H9 (cell line): ENCODE measurements at regions not wholly inside any gene's neighbourhood (a gene's known extent, or its start where the extent isn't known, plus 50 kb on each side); places are given as distances from the start of the nearest gene placed in this dataset.

Experiments used
- DNase-seq: peaks from one replicate; pipeline ENCODE4 v3.0.0-alpha.2; 2017
- H2AFZ ChIP-seq: one replicate; pipeline ENCODE4 v1.6.1; 2013; ENCODE audit warnings: mild to moderate bottlenecking, low read length, control low read depth, moderate library complexity
- H2AK5ac ChIP-seq: 2 replicates; pipeline ENCODE4 v1.6.1; 2013; ENCODE audit warnings: low read length, control low read depth, mixed read lengths; ENCODE audit not compliant: insufficient read length
- H2BK120ac ChIP-seq: one replicate; pipeline ENCODE4 v1.6.1; 2013; ENCODE audit warnings: low read depth, mild to moderate bottlenecking, low read length, control low read depth, inconsistent platforms; ENCODE audit not compliant: poor library complexity, severe bottlenecking
- H2BK12ac ChIP-seq: 2 replicates; pipeline ENCODE4 v1.6.1; 2013; ENCODE audit warnings: low read length, control low read depth, mixed read lengths, low read depth; ENCODE audit not compliant: insufficient read length
- H2BK15ac ChIP-seq: 2 replicates; pipeline ENCODE4 v1.6.1; 2013; ENCODE audit warnings: low read depth, low read length, control low read depth
- H2BK20ac ChIP-seq: one replicate; pipeline ENCODE4 v1.6.1; 2013; ENCODE audit warnings: low read depth, mild to moderate bottlenecking, low read length, control low read depth, inconsistent platforms; ENCODE audit not compliant: poor library complexity, severe bottlenecking
- H2BK5ac ChIP-seq: 2 replicates; pipeline ENCODE4 v1.6.1; 2013; ENCODE audit warnings: low read length, control low read depth, mixed read lengths; ENCODE audit not compliant: insufficient read length
- H3K14ac ChIP-seq: 2 replicates; pipeline ENCODE4 v1.6.1; 2013; ENCODE audit warnings: low read length, control low read depth; ENCODE audit not compliant: insufficient read depth
- H3K18ac ChIP-seq: 2 replicates; pipeline ENCODE4 v1.6.1; 2013; ENCODE audit warnings: low read depth, mild to moderate bottlenecking, mixed read lengths, low read length, control low read depth; ENCODE audit not compliant: insufficient read length
- H3K23ac ChIP-seq: 2 replicates; pipeline ENCODE4 v1.6.1; 2013; ENCODE audit warnings: low read length, control low read depth, mixed read lengths, low read depth; ENCODE audit not compliant: insufficient read length
- H3K23me2 ChIP-seq: 2 replicates; pipeline ENCODE4 v1.6.1; 2013; ENCODE audit warnings: low read depth, mild to moderate bottlenecking, mixed read lengths, low read length, control low read depth; ENCODE audit not compliant: insufficient read length, poor library complexity, severe bottlenecking
- H3K27ac ChIP-seq: 2 replicates; pipeline ENCODE4 v1.5.1; 2013; ENCODE audit warnings: low read length, control low read depth, mixed read lengths, low read depth; ENCODE audit not compliant: insufficient read length
- H3K27me3 ChIP-seq: 2 replicates; pipeline ENCODE4 v1.6.1; 2013; ENCODE audit warnings: low read length, control low read depth, inconsistent platforms; ENCODE audit not compliant: insufficient read depth
- H3K4ac ChIP-seq: 2 replicates; pipeline ENCODE4 v1.6.1; 2013; ENCODE audit warnings: low read depth, mild to moderate bottlenecking, control low read depth, inconsistent platforms, low read length, moderate library complexity
- H3K4me1 ChIP-seq: 2 replicates; pipeline ENCODE4 v1.6.1; 2013; ENCODE audit warnings: low read length, control low read depth, inconsistent platforms; ENCODE audit not compliant: insufficient read depth
- H3K4me2 ChIP-seq: 2 replicates; pipeline ENCODE4 v1.6.1; 2013; ENCODE audit warnings: low read length, control low read depth, mixed read lengths; ENCODE audit not compliant: insufficient read length, insufficient read depth
- H3K56ac ChIP-seq: 2 replicates; pipeline ENCODE4 v1.6.1; 2013; ENCODE audit warnings: low read depth, mild to moderate bottlenecking, mixed read lengths, low read length, control low read depth; ENCODE audit not compliant: insufficient read length
- H3K79me1 ChIP-seq: 2 replicates; pipeline ENCODE4 v1.6.1; 2013; ENCODE audit warnings: low read depth, mild to moderate bottlenecking, moderate library complexity, low read length, control low read depth, inconsistent platforms; ENCODE audit not compliant: insufficient read depth, poor library complexity, severe bottlenecking
- H3K79me2 ChIP-seq: 2 replicates; pipeline ENCODE4 v1.6.1; 2013; ENCODE audit warnings: low read length, control low read depth, inconsistent platforms; ENCODE audit not compliant: insufficient read depth
- H3K9ac ChIP-seq: 2 replicates; pipeline ENCODE4 v1.6.1; 2013; ENCODE audit warnings: low read length, control low read depth, mixed read lengths; ENCODE audit not compliant: insufficient read length; ENCODE audit errors: extremely low read depth
- H3K9me3 ChIP-seq: one replicate; pipeline ENCODE4 v1.6.1; 2013; ENCODE audit warnings: low read depth, low read length, inconsistent platforms; ENCODE audit not compliant: control insufficient read depth
- H3T11ph ChIP-seq: one replicate; pipeline ENCODE4 v1.6.1; 2013; ENCODE audit warnings: mild to moderate bottlenecking, low read length, control low read depth, inconsistent platforms
- H4K20me1 ChIP-seq: one replicate; pipeline ENCODE4 v1.6.1; 2013; ENCODE audit not compliant: control insufficient read depth, insufficient read length, insufficient read depth
- H4K5ac ChIP-seq: 2 replicates; pipeline ENCODE4 v1.6.1; 2013; ENCODE audit warnings: low read depth, mild to moderate bottlenecking, mixed read lengths, low read length, control low read depth; ENCODE audit not compliant: insufficient read length
- H4K8ac ChIP-seq: replicated peaks from 2 replicates; pipeline ENCODE4 v1.6.1; 2013; ENCODE audit warnings: low read length, control low read depth, mixed read lengths, low read depth; ENCODE audit not compliant: insufficient read length
- H4K91ac ChIP-seq: 2 replicates; pipeline ENCODE4 v1.6.1; 2013; ENCODE audit warnings: low read depth, mild to moderate bottlenecking, moderate library complexity, mixed read lengths, low read length, control low read depth; ENCODE audit not compliant: insufficient read length
- H3K27ac Mint-ChIP-seq, 3 experiments: 2 replicates in 2 of 3; 3 replicates in 1 of 3; pipeline ENCODE4 v1.8.0; 2020 to 2021; ENCODE audit warnings: mixed read lengths in 3 of 3, mild to moderate bottlenecking in 1 of 3, moderate library complexity in 1 of 3
- H3K27me3 Mint-ChIP-seq: 2 replicates; pipeline ENCODE4 v1.8.0; 2021; ENCODE audit warnings: low read depth, mild to moderate bottlenecking, moderate library complexity, mixed read lengths
- H3K36me3 Mint-ChIP-seq, 3 experiments: 2 replicates in 2 of 3; 3 replicates in 1 of 3; pipeline ENCODE4 v1.8.0; 2020 to 2021; ENCODE audit warnings: low read depth in 3 of 3, mixed read lengths in 3 of 3; ENCODE audit not compliant: insufficient read depth in 1 of 3
- H3K4me1 Mint-ChIP-seq, 2 experiments: 2 replicates each; pipeline ENCODE4 v1.8.0; 2020; ENCODE audit warnings: mixed read lengths in 2 of 2
- H3K4me3 Mint-ChIP-seq, 2 experiments: 2 replicates in 1 of 2; 3 replicates in 1 of 2; pipeline ENCODE4 v1.8.0; 2020 to 2021; ENCODE audit warnings: mild to moderate bottlenecking in 2 of 2, mixed read lengths in 2 of 2, moderate library complexity in 1 of 2
- H3K9me3 Mint-ChIP-seq, 2 experiments: 2 replicates in 1 of 2; 3 replicates in 1 of 2; pipeline ENCODE4 v1.8.0; 2020; ENCODE audit warnings: mild to moderate bottlenecking in 2 of 2, mixed read lengths in 2 of 2, moderate library complexity in 1 of 2
- CTCF ChIP-seq: fragments of 200-600 bp; sonication (generic); conservative IDR thresholded peaks from 3 replicates; pipeline ENCODE4 v1.8.0; 2021; ENCODE audit warnings: antibody characterized with exemption, mild to moderate bottlenecking
- WGBS: extraction: QIAGEN DNeasy Blood & Tissue Kit; methylation state at CpG from one replicate; pipeline ENCODE4 v1.1.7; 2013; ENCODE audit warnings: missing lambda C conversion rate, low lambda C conversion rate, mixed read lengths; ENCODE audit not compliant: insufficient read length; ENCODE audit errors: extremely low coverage; 5-methylcytosine and 5-hydroxymethylcytosine counted together

- Histone ChIP-seq H3T11ph (no peak overlapping the region), H2BK15ac (no peak overlapping the region), H2AFZ (no peak overlapping the region), H3K27ac (no peak overlapping the region), H3K4me1 (no peaks in the 10 kb centered on the region), H3K4me2 (no peak overlapping the region), H3K27me3 (no peaks in the 10 kb centered on the region), H3K56ac (no peak overlapping the region), H4K20me1 (no peaks in the 10 kb centered on the region), H3K4ac (no peak overlapping the region), H3K9me3 (no peaks in the 10 kb centered on the region), H4K8ac (no peak overlapping the region), H2BK5ac (no peak overlapping the region), H3K9ac (no peak overlapping the region), H2BK20ac (no peak overlapping the region), H4K5ac (no peak overlapping the region), H3K23ac (no peak overlapping the region), H3K23me2 (no peaks in the 10 kb centered on the region), H2BK120ac (no peak overlapping the region), H4K91ac (no peak overlapping the region), H2BK12ac (no peak overlapping the region), H3K18ac (no peak overlapping the region), H2AK5ac (no peak overlapping the region), H3K79me1 (no peaks in the 10 kb centered on the region), H3K79me2 (no peaks in the 10 kb centered on the region), H3K14ac (no peak overlapping the region)
- 0 out of 7 replicates have a peak overlapping the region, but pooled peaks of 1 of the 3 experiments have one; percentile 24 for H3K27ac Mint-ChIP-seq
- no peak overlapping the region for H3K4me3 Mint-ChIP-seq
- TF ChIP-seq CTCF = no peak
- H3K27me3 Mint-ChIP-seq = no peaks in the 10 kb centered on the region
- DNase-seq = no peak
- H3K36me3 Mint-ChIP-seq = no peaks in the 10 kb centered on the region
- no CpG with 5 or more reads among the region's 2 CpGs for WGBS
- H3K4me1 Mint-ChIP-seq = no peaks in the 10 kb centered on the region
- no peaks in the 10 kb centered on the region for H3K9me3 Mint-ChIP-seq
Measured at GRCh38 chr1:195530961-195531360, 1077.3 kb downstream of the KCNT2 start.
